Astrocyte (in vitro differentiated cells and primary cell): ENCODE measurements at regions not wholly inside any gene's neighbourhood (a gene's known extent, or its start where the extent isn't known, plus 50 kb on each side); places are given as distances from the start of the nearest gene placed in this dataset.

Experiments used
- EZH2 ChIP-seq: IDR thresholded peaks from 2 replicates; pipeline ENCODE4 v1.6.1; 2012; ENCODE audit warnings: mild to moderate bottlenecking, low read length, inconsistent platforms; ENCODE audit not compliant: insufficient read depth
- TF ChIP-seq, protein P1 (sequence below): IDR thresholded peaks from 2 replicates; pipeline ENCODE4 v1.5.1; 2011; ENCODE audit warnings: low read depth, mild to moderate bottlenecking, inconsistent platforms, low read length, moderate library complexity; ENCODE audit not compliant: insufficient read depth

DNA sequence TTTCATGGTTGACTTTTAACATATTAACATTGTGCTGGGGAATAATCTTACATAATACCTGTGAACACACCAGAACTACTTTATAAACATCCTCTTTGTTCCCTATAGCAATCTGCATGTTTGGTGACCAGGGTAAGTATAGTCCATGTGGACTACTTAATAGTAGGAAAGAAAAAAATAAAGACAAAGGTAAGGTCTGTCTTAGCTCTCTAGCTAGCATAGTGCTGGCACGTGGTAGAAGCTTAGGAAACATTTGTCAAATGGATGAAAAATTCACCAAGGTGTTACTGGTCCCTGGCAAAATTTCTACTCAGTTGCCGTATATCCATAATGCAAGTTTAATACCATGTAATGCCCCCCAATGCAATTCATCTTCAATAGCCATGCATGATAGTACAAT, 78.6 kb upstream of the ABCA1 start:
- TF ChIP-seq, protein P1, sequence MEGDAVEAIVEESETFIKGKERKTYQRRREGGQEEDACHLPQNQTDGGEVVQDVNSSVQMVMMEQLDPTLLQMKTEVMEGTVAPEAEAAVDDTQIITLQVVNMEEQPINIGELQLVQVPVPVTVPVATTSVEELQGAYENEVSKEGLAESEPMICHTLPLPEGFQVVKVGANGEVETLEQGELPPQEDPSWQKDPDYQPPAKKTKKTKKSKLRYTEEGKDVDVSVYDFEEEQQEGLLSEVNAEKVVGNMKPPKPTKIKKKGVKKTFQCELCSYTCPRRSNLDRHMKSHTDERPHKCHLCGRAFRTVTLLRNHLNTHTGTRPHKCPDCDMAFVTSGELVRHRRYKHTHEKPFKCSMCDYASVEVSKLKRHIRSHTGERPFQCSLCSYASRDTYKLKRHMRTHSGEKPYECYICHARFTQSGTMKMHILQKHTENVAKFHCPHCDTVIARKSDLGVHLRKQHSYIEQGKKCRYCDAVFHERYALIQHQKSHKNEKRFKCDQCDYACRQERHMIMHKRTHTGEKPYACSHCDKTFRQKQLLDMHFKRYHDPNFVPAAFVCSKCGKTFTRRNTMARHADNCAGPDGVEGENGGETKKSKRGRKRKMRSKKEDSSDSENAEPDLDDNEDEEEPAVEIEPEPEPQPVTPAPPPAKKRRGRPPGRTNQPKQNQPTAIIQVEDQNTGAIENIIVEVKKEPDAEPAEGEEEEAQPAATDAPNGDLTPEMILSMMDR, result no peak
- TF ChIP-seq EZH2, result no peak
